RCC 7860 (cell line): ENCODE measurements at regions not wholly inside any gene's neighbourhood (a gene's known extent, or its start where the extent isn't known, plus 50 kb on each side); places are given as distances from the start of the nearest gene placed in this dataset.

Experiments
- DNase-seq: peaks from one replicate; pipeline ENCODE4 v3.0.0-alpha.2; 2015; ENCODE audit warnings: low spot score
- FAIRE-seq: peaks from 2 replicates; lab custom pipeline; 2012; peaks lifted over from hg19 to GRCh38; lab: Jason Lieb, UNC

DNA sequence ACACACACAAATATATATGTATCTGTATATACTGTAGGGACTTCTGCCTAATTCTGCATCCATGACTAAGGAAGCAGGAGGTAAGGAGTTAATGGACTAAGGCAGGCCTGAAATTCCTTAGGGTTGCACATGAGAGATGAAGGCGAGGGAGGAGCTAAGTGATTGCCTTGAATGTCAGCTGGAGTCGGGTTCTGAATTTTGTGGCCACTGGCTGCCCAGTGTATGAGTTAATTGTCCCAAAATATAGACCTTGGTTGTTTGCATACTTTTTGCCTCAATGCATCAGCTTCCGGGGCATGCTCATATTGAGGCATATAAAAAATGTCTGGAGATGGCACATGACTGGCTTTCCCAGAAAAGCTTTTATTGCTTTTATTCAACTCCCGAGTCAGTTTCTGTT, 245.5 kb downstream of the TDRD3 start:
- FAIRE-seq (no peak), DNase-seq (no peak)

DNA sequence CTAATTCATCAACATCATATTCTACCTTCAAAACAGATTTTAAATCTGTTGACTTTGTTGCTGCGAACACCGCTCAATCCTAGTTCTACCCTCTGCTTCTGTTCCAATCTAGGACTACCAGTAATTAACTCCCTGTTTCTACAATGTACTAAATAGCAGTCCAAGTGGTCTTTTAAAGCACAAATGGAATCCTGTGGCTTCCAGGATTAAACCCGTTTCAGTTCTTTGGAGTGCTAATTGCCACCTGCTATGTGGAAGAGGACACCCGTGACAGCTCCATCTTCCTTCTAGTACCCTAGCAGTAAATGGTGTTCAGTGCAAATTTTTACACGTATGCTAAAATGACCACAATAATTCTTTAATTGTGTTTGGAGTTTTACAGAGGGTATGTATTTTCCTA, 232.1 kb downstream of the TDRD3 start:
- FAIRE-seq (no peak), DNase-seq (no peak)

DNA sequence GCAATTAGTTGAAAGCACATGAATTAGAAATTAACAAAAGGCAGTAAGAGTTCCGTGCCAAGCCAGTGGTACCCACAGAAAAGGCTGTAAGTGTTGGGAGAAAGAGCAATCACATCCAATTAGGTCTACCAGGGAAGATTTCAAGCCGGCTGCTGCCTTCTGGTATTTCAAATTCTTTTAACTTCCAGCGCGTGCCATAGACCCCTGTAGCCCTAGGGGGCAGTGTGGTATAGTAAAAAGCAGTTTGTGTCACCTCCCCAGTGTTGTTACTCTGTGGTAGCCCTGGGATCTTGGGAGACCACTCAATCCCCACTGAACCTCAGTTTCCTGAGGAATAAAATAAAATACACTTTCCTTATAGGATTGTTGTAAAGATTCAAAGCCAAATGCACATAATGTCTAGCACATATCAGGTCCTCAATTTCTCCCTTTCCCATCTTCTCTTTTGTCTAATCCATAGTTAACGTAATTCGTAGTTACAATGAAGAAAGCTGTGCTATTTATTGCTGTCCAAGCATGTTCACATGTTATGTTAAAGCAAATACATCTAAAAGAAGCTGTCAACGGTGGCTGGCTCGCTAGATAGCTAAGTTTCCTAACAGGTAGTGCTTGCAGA, 230.2 kb downstream of the TDRD3 start:
- DNase-seq (peak; percentile 9), FAIRE-seq (no peak)
